ENCODE measurements at regions not wholly inside any gene's neighbourhood (a gene's known extent, or its start where the extent isn't known, plus 50 kb on each side); places are given as distances from the start of the nearest gene placed in this dataset.

DNA sequence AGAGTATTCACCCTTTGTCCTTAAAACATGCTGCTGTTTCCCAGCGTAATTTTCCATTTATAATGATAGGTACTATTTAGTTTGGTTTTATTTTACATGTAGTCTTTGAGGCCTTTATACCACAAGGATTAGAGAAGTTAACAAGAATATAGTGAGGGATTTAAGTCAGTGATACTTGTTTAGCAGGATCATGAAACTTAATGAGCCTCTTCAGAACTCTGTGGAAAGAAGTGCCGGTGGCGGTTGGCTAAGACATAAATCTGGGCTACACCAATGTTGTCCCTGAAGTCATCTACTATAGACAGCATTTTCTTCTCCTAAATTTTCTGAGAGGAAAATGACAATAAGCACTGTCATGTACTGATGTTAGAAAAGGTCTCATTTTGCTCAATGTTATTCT lies 1226.0 kb upstream of the SEL1L start:
- no peak for TF ChIP-seq CTCF (IDR thresholded peaks at IDR 0.05)
- no peak for TF ChIP-seq ZFX (IDR thresholded peaks at IDR 0.05; ENCODE audit: borderline replicate concordance)

All from 22Rv1 (cell line).